HG03108 (cell line): ENCODE measurements at regions not wholly inside any gene's neighbourhood (a gene's known extent, or its start where the extent isn't known, plus 50 kb on each side); places are given as distances from the start of the nearest gene placed in this dataset.
A peak's percentile ranks its signal among the peaks of the same experiment; 100 is the strongest.

Source experiments
- ATAC-seq: cut with Tn5 transposase; IDR thresholded peaks from one replicate; pipeline ENCODE4 v1.9.1; 2021; ENCODE audit warnings: moderate library complexity; ENCODE audit not compliant: unreplicated experiment

GRCh38 chr15:66927201-66928077 is 138.0 kb upstream of the SMAD3 start:
- no peak for ATAC-seq

DNA sequence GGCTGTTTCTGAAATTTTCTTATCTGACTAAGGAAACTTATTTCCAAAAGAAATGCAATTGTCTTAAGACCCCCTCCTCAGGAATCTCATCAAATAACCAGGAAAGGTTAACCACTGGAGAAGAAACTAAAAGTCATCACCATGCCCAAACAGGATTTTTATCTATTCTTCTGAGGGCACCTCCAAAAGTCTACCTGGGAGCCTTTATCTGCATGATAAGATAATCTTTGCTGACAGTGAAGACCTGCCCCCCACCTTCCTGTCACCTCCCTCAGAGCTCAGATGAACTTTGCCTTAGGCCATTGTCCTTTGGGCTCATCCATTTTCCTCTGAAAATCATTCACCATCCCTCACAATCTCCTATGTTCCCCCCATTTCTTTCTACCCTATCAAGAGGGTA is 137.3 kb upstream of the SMAD3 start:
- ATAC-seq, result no peak

DNA sequence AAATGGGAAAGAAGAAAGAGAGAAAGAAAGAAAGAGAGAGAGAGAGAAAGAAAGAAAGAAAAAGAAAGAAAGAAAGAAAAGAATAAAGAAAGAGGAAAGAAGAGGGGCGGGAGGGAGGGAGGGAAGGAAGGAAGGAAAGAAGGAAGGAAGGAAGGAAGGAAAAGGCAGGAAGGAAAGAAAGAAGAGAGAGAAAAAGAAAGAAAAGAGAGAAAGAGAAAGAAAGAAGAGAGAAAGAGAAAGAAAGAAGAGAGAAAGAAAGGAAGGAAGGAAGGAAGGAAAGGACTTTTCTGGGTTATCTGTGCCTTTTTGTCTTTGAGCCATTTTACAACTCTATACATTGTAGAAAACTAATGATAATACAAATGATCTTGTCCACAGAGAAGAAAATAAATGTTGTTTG is 136.6 kb upstream of the SMAD3 start:
- ATAC-seq, result no peak

GRCh38 chr15:66929843-66930402 is 135.5 kb upstream of the SMAD3 start:
- ATAC-seq, result no peak

GRCh38 chr15:66931768-66932633 is 133.4 kb upstream of the SMAD3 start:
- ATAC-seq, result no peak

DNA sequence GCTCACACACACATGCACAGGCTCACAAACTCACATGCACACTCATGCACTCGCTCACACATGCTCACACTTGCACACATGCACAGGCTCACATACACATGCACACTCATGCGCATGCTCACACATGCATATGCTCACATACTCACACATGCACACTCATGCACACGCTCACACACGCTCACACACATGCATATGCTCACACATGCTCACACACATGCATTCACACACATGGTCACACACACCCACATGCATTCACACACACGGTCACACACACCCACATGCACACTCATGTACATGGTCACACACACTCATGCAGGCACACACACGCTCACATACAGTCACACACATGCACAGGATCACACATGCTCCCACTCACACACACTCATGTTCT is 132.8 kb upstream of the SMAD3 start:
- ATAC-seq, result no peak

DNA sequence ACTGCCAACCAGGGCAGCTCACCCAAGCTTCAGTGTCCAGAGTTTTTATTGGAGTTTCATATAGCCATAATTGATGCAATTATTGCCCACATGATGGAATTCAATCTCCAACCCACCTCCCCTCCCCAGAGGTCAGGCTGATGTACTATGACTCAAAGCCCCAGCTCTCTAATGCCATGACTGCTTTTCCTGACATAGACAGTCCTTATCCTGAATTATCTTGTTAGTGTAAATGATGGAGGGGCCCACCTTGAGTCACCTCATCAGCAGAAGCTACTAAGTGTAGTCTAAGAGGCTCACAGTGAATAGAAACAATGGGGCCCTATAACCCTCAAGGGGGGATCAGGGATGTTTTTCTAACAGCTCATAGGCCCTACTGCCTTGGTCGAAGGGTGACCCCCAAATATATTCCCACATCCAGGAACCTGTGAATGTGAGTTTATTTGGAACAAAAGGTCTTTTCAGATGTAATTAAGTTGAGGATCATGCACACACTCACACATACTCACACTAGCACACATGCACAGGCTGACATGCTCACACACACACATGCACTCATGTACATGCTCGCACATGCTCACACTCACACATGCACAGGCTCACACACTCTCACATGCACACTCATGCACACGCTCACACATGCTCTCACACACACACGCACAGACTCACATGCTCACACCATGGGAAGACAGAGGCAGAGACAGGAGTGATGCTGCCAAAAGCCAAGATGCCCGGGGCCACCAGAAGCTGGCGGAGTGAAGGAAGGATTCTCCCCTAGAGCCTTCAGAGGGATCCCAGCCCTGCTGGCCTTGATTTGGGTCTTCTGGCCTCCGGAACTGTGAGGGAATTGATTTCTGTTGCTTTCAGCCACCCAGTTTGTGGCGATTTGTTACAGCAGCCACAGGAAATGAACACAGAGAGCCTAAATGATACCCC is 131.2 kb upstream of the SMAD3 start:
- ATAC-seq, result no peak

DNA sequence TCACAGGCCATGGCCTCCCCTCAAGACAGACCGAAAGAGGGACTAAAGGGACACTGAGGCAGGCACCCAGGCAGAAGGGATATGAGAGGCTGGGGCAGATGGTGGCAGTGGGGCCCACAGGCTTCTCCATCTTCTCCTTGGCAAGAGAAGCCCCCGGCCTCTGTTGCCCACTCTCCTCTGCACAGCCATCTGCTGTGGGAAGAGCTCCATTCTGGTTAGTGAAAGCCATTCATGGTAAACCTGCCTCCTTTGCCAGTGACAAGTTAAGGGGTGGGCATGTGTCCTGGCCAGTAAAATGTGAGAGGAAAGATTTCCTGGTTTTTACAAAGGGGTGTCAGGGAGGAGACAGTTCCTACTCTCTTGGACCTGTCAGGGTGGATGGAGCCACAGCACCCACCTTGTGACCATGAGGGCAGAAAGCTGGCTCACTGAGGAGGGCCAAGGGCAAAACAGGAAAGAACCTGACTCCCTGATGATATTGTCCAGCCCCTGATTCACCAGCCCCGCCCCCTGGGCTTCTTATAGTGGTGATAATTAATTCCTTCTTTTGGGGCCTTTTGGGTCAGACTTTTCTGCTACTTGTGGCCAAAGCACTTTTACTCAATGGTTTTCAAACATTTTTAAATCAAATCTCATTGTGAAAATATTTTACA is 130.4 kb upstream of the SMAD3 start:
- ATAC-seq, result no peak

- no peak for ATAC-seq
Measured at GRCh38 chr15:66935688-66936087, 129.7 kb upstream of the SMAD3 start.

- no peak for ATAC-seq
Measured at GRCh38 chr15:66936109-66936860, 129.1 kb upstream of the SMAD3 start.

GRCh38 chr15:66936861-66937582 is 128.4 kb upstream of the SMAD3 start:
- no peak for ATAC-seq

- no peak for ATAC-seq
Measured at GRCh38 chr15:66937588-66937987, 127.8 kb upstream of the SMAD3 start.

DNA sequence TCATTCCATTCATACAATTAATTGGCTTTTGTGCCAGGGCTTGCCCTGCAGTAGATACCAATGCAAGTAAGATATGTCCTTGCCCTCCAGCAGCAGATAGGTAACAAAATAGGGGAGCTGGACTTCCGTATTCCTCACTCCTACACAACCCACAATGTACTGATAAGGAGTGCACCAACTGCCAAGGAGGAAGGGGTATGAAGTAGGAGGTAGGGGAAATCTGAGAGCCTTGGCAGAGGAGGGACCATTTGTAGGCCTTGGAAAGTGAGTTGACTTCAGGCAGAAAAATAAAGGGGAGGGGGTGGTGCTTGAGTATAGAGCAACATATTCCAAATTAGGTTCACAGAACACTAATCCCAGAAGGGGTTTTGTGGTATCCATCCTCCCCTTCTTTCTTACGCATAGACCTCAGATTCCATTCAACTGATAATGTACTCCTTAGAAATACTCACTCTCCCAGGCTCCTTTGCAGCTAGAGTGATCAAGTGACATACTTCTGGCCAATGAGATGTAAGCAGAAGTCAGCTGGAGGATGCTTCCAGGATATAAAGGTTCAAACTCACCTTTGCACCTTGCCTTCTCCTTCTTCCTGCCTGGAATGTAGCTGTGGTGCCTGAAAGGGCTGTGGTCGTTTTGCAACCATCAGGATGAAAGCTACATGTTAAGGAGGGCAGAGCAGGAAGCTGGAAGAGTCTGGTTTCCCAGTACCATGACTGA is 127.1 kb upstream of the SMAD3 start:
- no peak for ATAC-seq

DNA sequence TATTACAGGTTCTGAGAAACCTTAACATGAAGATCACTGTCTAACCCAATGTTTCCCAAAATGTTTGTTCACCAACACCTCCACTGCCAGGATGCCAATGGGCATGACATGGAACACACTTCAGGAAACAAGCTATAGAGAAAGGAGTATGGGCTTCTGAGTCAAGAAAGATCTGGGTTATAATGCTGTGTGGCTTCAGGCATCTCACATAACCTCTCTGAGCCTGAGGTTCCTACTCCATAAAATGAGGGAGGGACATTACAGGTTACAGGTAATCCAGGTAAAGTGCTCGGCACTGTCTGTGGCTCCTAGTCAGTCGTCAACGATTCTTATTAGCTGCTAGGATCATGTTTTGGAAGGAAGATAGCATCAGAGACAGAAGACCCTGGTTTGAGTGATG is 126.4 kb upstream of the SMAD3 start:
- ATAC-seq, result no peak

DNA sequence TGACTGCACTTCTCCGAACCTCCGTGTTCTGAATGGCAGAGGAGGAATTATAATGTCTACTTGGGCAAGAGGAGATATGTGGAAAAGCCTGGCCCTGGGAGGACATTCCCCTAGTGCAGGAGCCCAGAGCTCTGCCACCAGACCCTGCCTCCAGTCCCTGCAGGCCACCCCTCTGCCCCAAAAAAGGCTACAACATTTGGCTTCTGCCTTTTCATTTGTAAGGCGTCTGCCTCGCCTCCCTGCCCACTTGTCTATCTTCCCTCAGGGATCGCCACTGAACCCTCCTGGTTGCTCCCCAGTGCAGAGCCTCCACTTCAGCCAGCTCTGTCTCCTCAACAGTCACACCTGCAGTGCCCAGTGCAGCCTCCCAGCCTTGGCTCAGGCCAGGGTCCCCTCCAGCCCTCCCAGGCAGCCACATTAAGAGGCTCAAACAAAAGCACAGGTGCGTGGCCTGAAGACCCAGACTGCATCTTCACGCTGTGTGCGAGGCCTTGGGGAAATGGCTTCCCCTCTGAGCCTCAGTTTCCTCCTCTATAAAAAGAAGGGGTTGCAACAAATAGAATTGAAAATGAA is 125.9 kb upstream of the SMAD3 start:
- no peak for ATAC-seq

DNA sequence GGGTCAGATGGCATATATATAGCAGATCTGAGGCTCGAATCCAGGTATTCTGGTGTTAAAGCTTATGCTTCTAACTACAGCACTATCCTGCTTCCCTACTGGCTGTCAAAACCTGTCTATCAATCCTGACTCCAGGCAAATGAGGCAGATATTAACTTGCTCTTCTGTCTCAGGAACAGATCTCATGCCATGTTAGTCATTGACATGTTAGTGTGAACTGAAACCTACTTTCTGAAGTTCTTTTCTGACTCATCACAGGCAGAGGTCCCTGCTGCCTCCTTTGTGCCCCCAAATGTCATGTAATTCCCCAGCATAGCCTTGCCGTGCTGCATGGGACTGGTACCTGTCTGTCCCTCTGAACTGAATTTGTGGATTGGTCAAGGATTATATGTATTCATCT is 125.0 kb upstream of the SMAD3 start:
- peak; percentile 37 for ATAC-seq

GRCh38 chr15:66941108-66941711 is 124.2 kb upstream of the SMAD3 start:
- ATAC-seq, result no peak
